ENCODE measurements at regions not wholly inside any gene's neighbourhood (a gene's known extent, or its start where the extent isn't known, plus 50 kb on each side); places are given as distances from the start of the nearest gene placed in this dataset.

DNA sequence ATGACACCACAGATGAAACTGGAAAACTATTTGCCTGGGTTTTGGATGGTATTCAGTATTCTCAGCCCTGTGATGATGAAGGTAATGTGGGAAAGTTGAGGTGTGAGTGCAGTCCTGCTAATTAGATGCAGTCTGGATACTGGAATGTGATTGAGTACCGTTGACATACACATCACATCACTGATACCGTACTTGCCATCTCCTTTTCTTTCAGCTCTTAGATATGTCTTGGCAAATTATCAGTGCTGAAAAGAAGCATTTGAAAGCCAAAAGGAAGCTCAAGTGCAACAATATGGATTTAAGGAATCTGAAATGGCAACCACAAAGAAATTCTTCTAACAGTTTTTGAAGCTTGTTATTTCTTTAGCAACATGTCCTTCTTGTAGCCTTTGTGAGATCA is 381.4 kb upstream of the TGFBR2 start:
- no peak for DNase-seq

GRCh38 chr3:30226601-30227151 is 379.7 kb upstream of the TGFBR2 start:
- DNase-seq, result peak; percentile 39 to 85 (median 45)

- DNase-seq, result peak; percentile 10 to 69 (median 61)
Measured at GRCh38 chr3:30227571-30228301, 378.7 kb upstream of the TGFBR2 start.

- DNase-seq, result no peak
Measured at GRCh38 chr3:30228302-30228631, 378.1 kb upstream of the TGFBR2 start.

GRCh38 chr3:30231277-30232141 is 374.9 kb upstream of the TGFBR2 start:
- DNase-seq, result peak; percentile 18 to 32 (median 30)

- DNase-seq, result peak in 2 of 3 donors; percentile 31 to 37
Measured at GRCh38 chr3:30232142-30232541, 374.3 kb upstream of the TGFBR2 start.

DNA sequence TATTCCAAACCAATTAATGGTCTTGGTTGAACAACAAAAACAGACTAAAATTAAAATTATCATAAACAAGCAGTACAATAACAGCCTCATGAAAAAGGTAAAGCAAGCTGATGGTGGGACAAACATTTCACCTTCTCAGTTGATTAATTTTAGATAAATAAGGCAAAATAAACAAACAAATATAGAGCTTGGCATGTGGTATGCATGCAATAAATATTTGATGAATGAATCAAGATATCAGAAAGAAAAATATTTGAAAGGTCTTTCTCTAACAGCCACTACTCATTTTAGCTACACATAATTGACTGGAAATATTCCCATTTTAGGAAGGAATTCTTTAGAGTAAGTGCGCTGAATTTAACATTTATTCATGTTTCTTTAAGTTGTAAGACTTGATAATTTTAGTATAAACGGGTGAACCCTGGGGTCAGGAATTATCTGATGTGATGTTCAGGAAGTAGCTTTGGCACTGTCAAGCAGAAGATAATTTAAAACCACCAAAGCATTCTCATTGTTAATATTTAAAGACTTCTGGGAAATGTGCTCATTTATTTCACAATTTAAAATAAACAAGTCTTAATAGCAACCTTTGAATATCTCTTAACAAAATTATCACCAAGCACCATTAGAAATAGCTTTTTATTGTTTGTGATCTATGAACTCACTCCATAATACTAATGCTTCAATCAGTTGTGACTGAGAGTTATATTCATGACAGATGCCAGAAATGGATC is 372.3 kb upstream of the TGFBR2 start:
- no peak for DNase-seq

GRCh38 chr3:30236011-30236410 is 370.4 kb upstream of the TGFBR2 start:
- no peak for DNase-seq

GRCh38 chr3:30241721-30242120 is 364.7 kb upstream of the TGFBR2 start:
- no peak for DNase-seq

GRCh38 chr3:30245858-30246622 is 360.4 kb upstream of the TGFBR2 start:
- no peak for DNase-seq

DNA sequence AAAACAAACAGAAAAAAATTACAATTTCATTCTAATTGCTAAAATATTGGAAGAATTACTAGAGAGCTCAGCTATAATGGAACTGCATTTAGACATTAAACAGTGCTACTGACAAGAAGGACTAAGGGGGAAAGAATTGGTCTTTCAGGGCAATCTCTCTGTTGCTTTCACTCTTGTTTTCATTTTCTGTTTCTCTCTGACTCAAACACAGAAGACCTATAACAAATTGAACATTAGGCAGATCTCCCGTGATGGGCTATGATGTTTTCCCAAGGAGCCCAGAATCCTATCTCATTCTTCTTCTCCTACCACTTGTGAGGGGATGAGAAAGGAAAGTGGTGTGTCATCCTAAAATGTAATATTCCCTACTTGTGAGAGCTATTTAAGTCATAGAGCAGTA is 358.0 kb upstream of the TGFBR2 start:
- DNase-seq, result peak; percentile 16 to 52 (median 18)

DNA sequence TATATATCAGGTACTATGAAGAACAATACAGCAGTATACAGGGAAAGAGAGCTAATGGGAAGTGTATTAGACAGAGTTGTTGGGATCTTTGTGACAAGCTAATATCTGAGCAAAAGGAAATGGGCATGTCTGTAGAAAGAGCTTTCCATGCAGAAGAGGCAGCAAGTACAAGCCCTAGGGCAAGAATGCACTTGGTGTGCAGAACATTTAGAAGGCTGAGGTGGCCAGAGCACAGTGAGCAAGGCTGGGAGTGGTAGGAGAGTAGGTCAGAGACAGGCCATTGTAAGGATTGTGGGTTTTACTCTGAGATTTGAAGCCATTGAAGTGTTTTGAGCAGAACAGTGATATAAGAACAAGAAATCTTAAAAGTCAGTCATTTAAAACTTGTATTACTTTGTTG is 353.9 kb upstream of the TGFBR2 start:
- no peak for DNase-seq

- DNase-seq, result no peak
Measured at GRCh38 chr3:30253832-30254231, 352.6 kb upstream of the TGFBR2 start.

DNA sequence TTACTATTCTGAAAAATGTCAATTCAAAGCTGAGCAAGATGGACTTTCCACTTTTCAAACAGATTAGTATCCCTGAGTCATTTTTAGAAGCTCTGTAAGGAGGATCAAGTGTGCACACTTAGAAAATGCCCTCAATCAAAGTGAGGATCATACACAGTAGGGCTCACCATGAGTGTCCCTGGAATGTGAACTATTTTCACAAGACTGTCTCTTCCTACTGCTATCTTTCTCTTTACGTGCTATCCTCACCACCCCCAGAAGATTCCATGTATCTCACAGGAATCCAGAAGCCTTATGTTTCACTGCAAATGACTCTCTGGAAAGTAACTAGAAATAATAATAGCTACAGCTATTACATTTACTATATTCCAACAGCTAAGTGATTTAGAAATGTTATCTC is 349.9 kb upstream of the TGFBR2 start:
- no peak for DNase-seq

- DNase-seq, result no peak
Measured at GRCh38 chr3:30258426-30259392, 347.7 kb upstream of the TGFBR2 start.

GRCh38 chr3:30259730-30260129 is 346.7 kb upstream of the TGFBR2 start:
- no peak for DNase-seq

DNA sequence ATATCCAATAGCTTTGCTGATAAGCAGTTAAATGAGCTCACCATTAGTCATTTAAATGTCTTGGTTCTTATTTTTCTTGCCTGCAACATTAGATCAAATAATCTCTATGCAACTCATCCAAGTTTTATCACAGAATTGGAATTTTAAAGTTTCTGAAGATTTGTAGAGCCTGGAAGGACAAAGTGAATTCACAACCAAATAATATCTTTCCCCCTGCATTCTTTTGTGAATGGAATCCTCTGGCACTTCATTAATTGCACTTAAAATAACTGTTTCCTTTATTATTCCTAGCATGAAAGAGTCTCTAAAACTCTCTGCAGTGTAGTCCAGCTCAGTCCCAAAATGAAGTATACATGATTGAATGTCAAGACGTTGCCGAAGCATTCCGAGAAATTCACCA is 345.6 kb upstream of the TGFBR2 start:
- DNase-seq, result no peak

GRCh38 chr3:30263238-30263924 is 343.0 kb upstream of the TGFBR2 start:
- peak in 2 of 3 donors; percentile 32 to 34 for DNase-seq

- no peak for DNase-seq
Measured at GRCh38 chr3:30263925-30264313, 342.5 kb upstream of the TGFBR2 start.

DNA sequence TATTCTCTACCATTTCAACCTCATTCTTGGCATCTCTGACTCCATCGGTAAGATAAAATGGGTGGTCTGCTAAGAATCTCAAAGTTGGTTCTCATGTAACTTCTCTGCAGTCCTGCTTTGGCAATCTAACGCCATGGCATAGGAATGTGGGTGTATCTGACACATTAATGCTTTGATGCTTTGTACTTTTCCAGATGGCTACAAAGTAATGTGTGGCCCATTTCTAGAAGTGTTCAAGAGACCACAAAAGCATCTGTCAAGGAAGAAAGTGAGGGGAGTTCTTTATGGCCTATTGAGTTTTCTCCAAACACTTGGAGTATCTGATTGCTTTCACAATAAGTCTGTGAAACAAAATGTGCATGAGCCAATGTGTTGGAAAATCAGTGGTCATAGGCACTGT is 339.9 kb upstream of the TGFBR2 start:
- no peak for DNase-seq

DNA sequence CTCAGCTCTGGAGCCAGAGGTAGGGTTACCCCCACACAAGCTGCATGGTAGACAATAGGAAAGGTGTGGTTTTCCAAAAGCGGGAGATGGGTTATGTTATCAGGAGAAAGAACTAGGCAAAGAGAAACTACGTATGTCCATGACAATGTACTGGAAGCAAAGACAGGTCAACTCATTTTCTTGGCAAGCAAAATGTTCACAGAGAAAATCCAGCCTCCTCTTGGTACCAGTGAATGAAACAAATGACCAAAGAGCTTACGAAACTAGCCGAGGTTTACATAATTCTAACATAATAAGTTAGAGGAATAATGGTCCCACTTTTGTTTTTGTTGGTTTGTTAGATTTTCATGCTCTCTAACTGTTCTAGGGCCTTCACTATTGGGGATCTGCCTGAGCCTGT is 338.1 kb upstream of the TGFBR2 start:
- no peak for DNase-seq
